ENCODE measurements at regions not wholly inside any gene's neighbourhood (a gene's known extent, or its start where the extent isn't known, plus 50 kb on each side); places are given as distances from the start of the nearest gene placed in this dataset.

DNA sequence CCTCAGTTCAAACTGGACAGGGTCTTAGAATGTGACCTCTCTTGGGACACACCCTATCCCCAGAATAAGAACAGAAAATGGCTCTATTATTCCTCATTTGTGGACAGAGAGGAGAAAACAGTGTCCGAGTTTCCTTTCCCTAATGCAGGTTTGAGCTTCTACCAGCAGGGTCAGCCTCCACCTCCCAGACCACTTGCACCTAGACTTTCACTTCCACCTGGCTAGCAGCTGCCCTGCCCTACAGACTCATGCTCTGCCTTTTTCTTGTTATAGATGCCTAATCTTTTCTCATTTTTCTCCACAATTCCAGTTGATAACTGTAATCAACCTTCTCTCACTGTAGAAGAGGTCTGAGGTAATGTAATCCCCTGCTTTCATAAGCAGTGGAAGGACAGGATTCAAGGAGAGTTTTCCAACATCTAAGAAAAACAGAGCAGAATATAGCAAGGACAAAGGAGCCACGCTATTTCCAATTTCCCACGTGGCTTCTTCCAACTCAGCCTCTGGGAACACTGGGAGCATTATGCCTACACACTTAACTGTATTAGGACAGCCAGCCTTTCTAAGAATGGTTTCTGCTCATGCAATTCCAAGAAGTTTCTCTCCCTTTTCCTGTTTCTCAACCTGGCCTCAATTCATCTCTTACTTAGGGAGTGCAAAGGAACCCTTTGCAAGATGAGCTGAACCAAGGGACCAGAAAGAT is 239.8 kb downstream of the BCL11A start:
- Histone ChIP-seq H3K9me3 (no peaks in the 10 kb centered on the region), H3K4me3 (no peak overlapping the region), H3K36me3 (ENCODE audit: insufficient read depth in 1 of 2, low read depth in 1 of 2) (no peaks in the 10 kb centered on the region), H3K27ac (no peak overlapping the region), H3K4me1 (no peaks in the 10 kb centered on the region), H3K27me3 (ENCODE audit: insufficient read depth in 3 of 3, low read length in 2 of 3) (peaks cover 0 to 4% (median 0%) of the 10 kb centered on the region in 3 donors)
- TF ChIP-seq, protein P1, sequence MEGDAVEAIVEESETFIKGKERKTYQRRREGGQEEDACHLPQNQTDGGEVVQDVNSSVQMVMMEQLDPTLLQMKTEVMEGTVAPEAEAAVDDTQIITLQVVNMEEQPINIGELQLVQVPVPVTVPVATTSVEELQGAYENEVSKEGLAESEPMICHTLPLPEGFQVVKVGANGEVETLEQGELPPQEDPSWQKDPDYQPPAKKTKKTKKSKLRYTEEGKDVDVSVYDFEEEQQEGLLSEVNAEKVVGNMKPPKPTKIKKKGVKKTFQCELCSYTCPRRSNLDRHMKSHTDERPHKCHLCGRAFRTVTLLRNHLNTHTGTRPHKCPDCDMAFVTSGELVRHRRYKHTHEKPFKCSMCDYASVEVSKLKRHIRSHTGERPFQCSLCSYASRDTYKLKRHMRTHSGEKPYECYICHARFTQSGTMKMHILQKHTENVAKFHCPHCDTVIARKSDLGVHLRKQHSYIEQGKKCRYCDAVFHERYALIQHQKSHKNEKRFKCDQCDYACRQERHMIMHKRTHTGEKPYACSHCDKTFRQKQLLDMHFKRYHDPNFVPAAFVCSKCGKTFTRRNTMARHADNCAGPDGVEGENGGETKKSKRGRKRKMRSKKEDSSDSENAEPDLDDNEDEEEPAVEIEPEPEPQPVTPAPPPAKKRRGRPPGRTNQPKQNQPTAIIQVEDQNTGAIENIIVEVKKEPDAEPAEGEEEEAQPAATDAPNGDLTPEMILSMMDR (IDR thresholded peaks at IDR 0.05) = no peak
- no peak for DNase-seq
- WGBS, 3 donors = 75 to 89% (median 88%) methylated on average over 3 of the region's 3 CpGs
- intact Hi-C loops (cut with DNase I) = no loop called here
- ATAC-seq = no peak

DNA sequence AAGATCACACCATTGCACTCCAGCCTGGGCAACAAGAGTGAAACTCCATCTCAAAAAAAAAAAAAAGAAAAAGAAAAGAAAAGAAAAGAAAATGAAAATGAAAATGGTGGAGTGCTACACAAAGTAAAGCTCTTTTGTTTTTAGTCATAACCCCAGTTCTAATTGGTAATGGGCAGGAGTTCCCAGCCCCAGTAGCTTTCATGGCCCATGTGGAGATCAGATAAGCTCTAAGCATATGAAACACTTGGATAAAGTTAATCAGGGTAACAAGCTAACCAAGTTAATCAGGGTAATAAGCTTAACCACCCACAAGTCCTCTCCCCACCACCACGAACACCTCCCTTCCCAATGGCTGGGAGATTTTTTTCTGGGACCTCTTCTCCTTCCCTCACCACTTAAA is 240.8 kb downstream of the BCL11A start:
- intact Hi-C loops (cut with DNase I) = no loop called here
- no peak overlapping the region for H3K4me3 ChIP-seq
- TF ChIP-seq, protein P1 (IDR thresholded peaks at IDR 0.05) = no peak
- H3K27ac ChIP-seq = no peak overlapping the region
- no peaks in the 10 kb centered on the region for H3K4me1 ChIP-seq
- ATAC-seq = no peak
- 42 to 95% (median 86%) methylated on average over 1 of the region's 1 CpG for WGBS, 3 donors
- no peaks in the 10 kb centered on the region for H3K36me3 ChIP-seq (ENCODE audit: insufficient read depth in 1 of 2, low read depth in 1 of 2)
- H3K27me3 ChIP-seq (ENCODE audit: insufficient read depth in 3 of 3, low read length in 2 of 3) = no peaks in the 10 kb centered on the region
- no peak for DNase-seq
- no peaks in the 10 kb centered on the region for H3K9me3 ChIP-seq

DNA sequence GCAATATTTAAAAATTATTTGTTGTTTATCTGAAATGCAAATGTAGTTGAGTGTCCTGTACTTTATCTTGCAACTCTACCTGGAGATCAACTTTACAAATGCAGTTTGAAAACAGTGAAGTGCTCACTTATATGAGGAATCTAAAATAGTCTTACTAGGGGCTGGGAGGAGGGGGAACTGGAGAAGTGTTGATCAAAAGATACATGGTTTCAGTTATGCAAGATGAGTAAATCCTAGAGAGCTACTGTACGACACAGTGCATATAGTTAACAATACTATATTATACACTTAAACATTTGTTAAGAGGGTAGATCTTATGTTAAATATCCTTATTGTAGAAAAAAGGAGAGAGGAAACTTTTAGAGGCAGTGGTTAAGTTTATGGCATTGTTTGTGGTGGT is 241.9 kb downstream of the BCL11A start:
- intact Hi-C loops (cut with DNase I) = no loop called here
- Histone ChIP-seq H3K4me1 (no peaks in the 10 kb centered on the region), H3K36me3 (ENCODE audit: insufficient read depth in 1 of 2, low read depth in 1 of 2) (no peaks in the 10 kb centered on the region), H3K4me3 (no peak overlapping the region), H3K9me3 (no peaks in the 10 kb centered on the region), H3K27ac (no peak overlapping the region), H3K27me3 (ENCODE audit: insufficient read depth in 3 of 3, low read length in 2 of 3) (no peaks in the 10 kb centered on the region)
- ATAC-seq = no peak
- TF ChIP-seq, protein P1 (IDR thresholded peaks at IDR 0.05) = no peak
- 88 to 94% (median 93%) methylated on average over 1 of the region's 1 CpG for WGBS, 3 donors
- no peak for DNase-seq

DNA sequence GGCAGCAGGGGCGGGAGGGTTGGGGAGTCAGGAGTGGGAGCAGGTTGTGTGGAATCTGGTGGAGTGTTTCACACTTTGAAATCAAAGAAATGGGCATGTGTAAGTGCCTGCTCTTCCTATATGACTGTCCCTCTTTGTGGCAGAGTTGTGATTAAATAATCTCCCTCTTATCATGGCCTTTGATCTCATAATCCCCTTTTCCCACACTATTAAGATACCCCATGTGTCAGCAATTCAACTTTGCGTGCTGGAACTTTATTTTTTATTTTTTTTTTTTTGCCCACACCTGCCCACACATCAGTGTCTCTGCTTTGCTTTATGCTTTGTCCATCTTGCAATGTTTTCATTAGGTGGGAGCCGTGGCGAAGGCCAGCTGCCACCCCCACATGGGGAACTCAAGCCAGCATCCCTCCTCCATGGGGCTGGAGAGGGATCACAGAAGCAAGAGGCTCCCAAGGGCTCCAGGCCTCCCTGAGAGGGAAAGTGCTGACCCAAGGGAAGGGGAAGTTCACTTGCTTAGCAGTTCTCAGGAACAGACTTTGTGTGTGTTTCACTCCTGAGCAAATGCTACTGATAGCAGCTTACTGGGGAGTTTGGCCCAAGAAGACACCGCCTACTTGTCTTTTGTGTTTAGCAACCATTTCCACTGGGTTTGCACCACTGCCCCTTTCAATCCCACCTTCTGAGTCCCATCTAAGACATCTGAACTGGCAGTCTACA is 243.4 kb downstream of the BCL11A start:
- no peak for DNase-seq
- WGBS, 3 donors = 90 to 91% (median 90%) methylated on average over 5 of the region's 5 CpGs
- H3K27ac ChIP-seq = no peak overlapping the region
- no peaks in the 10 kb centered on the region for H3K27me3 ChIP-seq (ENCODE audit: insufficient read depth in 3 of 3, low read length in 2 of 3)
- H3K9me3 ChIP-seq = no peaks in the 10 kb centered on the region
- H3K36me3 ChIP-seq (ENCODE audit: insufficient read depth in 1 of 2, low read depth in 1 of 2) = no peaks in the 10 kb centered on the region
- no peak overlapping the region for H3K4me3 ChIP-seq
- no peaks in the 10 kb centered on the region for H3K4me1 ChIP-seq
- TF ChIP-seq, protein P1 (IDR thresholded peaks at IDR 0.05) = no peak
- intact Hi-C loops (cut with DNase I) = no loop called here
- ATAC-seq = no peak
